HPDE6-E6E7 (cell line): ENCODE measurements at regions not wholly inside any gene's neighbourhood (a gene's known extent, or its start where the extent isn't known, plus 50 kb on each side); places are given as distances from the start of the nearest gene placed in this dataset.

Source experiments
- DNase-seq: peaks from one replicate; pipeline ENCODE4 v3.0.0; 2011; ENCODE audit warnings: missing footprints; ENCODE audit errors: extremely low spot score

- DNase-seq, result no peak
These were observed 754.5 kb downstream of the SATB2 start for GRCh38 chr2:198703281-198703680.

DNA sequence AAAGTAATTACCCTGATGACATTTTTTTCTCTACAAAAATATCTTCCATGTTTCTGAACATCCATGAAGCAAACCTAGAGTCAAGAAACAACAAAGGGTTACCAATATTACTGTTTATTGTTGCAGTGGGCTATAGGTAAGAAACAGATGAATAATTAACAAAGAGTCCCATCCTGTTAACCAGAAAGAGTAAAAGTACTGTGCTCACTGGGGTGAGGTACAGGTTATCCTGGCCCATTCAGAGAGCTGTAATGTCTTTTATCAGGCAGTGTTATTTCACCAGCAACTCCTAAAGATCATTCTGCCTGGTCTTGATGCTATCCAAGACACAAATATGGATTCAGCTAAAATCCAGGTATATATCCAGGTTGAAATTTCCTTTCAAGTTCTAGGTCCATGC lies 754.9 kb downstream of the SATB2 start:
- DNase-seq, result no peak

GRCh38 chr2:198701481-198701880 lies 756.3 kb downstream of the SATB2 start:
- no peak for DNase-seq

DNA sequence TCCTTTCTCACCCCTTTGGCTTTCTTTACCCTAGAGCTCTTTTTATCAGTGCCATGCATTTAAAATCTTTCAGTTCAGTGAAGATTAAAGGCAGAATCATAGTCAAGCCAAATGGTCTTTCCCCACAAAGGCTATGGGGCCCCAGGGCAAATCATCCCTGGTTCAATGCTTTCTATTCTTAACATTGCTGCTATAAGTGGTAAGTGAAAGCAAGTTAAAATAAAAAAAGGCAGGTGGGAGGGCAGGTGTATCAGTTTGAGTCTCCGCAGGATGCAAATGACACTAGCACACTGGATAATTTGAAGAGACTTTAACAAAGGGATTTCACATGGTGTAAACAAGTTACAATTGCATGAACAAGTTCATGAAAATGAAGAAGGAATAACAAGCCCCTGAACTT lies 757.4 kb downstream of the SATB2 start:
- no peak for DNase-seq

- no peak for DNase-seq
These were observed 759.5 kb downstream of the SATB2 start for GRCh38 chr2:198698230-198698629.

GRCh38 chr2:198697794-198698193 lies 759.9 kb downstream of the SATB2 start:
- DNase-seq, result no peak

GRCh38 chr2:198697218-198697617 lies 760.5 kb downstream of the SATB2 start:
- DNase-seq, result no peak

GRCh38 chr2:198695879-198696278 lies 761.9 kb downstream of the SATB2 start:
- no peak for DNase-seq

DNA sequence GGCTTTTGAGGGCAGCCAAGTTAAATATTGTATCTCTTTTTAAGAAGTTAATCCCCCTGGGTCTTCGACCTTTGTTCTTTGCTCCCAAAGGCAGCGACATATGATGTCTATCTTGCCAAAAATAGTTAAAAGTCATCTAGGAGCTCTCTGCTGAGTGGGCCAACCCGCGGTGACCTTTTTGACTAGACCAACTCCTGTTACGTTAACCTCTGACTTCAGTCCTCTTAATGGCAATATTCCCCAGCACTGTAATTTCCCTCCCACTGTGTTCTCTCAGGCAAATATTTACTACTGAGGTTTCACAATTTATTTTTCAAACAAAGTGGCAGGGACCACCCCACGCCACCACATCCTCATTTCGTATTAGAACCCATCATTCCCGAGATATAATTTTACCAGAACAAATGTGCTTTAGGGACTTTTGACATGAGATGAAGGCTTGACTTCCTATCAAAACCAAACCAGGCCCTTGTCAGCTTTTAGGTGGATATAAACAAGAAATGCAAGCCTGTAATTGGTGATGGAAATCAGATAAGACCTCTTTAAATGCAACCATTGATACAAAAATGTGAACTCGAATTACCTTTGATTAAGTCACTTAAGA lies 764.7 kb downstream of the SATB2 start:
- DNase-seq, result no peak

DNA sequence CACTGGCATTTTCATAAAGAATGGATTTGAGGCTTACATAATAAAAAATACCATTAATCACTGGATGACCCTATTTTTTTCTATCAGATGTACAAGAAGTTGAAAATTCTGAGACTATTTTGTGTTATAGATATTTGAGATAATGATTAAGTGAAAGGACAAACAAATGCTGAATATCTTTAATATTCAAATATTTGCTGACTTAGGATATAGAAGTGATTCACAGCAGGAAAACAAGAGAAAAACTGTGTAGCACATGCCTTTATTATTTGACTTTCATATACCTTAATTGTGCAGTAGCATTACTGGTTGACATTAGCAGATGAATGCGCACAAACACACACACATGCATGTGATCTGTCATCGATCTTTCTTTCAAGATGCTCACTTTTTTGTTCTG lies 766.5 kb downstream of the SATB2 start:
- DNase-seq, result no peak

GRCh38 chr2:198664321-198664720 lies 793.4 kb downstream of the SATB2 start:
- no peak for DNase-seq

- no peak for DNase-seq
These were observed 794.8 kb downstream of the SATB2 start for GRCh38 chr2:198662905-198663304.

DNA sequence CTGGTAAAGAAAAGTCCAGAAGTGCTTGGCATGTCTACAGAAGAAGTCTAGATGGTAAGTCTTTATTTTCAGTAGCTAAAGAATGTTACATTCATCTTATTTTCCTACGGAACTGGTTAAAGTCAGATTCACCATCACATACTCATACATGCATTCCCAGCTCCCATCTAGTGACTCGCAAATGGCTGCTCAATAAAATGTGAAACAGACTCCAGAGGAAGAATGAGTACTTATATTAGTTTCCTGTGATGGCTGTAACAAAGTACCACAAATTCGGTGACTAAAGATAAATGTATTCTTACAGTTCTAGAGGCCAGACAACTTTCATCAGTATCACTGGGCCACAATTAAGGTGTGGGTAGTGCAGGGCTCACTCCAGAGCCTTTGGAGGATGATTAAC lies 797.2 kb downstream of the SATB2 start:
- no peak for DNase-seq

GRCh38 chr2:198659096-198659870 lies 798.5 kb downstream of the SATB2 start:
- no peak for DNase-seq

- DNase-seq, result no peak
These were observed 800.1 kb downstream of the SATB2 start for GRCh38 chr2:198657512-198658121.

- DNase-seq, result no peak
These were observed 800.9 kb downstream of the SATB2 start for GRCh38 chr2:198656869-198657268.

DNA sequence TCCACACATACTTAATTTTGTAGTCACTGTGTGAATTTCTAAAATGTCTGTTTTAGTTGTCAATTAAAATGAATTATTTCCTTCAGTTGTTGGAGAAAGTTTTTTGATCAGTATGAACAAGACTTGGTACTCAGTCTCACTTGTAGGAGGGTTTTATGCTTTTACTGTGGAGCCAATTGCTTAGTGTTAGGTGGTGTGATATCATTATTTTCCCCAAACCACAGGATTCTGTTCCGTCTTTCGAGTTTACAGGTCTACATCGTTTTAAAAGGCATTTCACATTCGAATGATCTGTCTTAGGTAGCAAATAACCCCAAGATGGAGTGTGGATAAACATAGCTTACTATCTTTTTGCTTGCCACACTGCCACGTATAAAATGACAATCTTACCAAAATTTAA lies 803.1 kb downstream of the SATB2 start:
- no peak for DNase-seq

- DNase-seq, result no peak
These were observed 804.4 kb downstream of the SATB2 start for GRCh38 chr2:198653311-198653710.

GRCh38 chr2:198652461-198652860 lies 805.3 kb downstream of the SATB2 start:
- DNase-seq, result no peak

GRCh38 chr2:198645816-198646215 lies 811.9 kb downstream of the SATB2 start:
- no peak for DNase-seq

- DNase-seq, result no peak
These were observed 816.6 kb downstream of the SATB2 start for GRCh38 chr2:198641161-198641560.

DNA sequence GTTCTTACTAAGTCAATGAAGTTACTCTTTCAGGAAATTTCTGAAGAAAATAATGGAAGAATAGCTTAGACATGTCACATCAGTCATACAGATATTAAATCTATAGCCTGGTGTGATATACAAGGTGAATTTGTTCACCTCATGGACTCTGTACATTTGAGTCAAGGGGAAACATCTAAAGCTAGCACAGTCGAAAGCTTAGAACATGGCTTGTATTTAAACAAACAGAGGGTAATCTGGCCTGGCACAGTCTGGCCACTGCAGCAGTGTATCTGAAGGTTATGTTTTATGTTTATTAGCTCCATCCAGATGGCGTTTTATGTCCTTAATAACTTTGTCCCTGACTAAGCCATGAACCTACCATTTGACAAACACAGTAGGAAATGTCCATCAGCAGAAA lies 817.3 kb downstream of the SATB2 start:
- DNase-seq, result no peak

- no peak for DNase-seq
These were observed 818.2 kb downstream of the SATB2 start for GRCh38 chr2:198639580-198639979.
